Prostate gland (tissue), 2 donors: ENCODE measurements at regions not wholly inside any gene's neighbourhood (a gene's known extent, or its start where the extent isn't known, plus 50 kb on each side); places are given as distances from the start of the nearest gene placed in this dataset.

ENCODE experiments used
- DNase-seq: peaks from one replicate; pipeline ENCODE4 v3.0.0-alpha.2; 2019; ENCODE audit warnings: low spot score
- H3K27ac ChIP-seq, 2 donors: fragments of 200-600 bp; sonication (generic); 2 replicates each; pipeline ENCODE4 v1.5.1; 2017 to 2019
- H3K27me3 ChIP-seq: fragments of 200-600 bp; sonication (generic); replicated peaks from 2 replicates; pipeline ENCODE4 v1.5.1; 2019; ENCODE audit not compliant: insufficient read depth
- H3K36me3 ChIP-seq, 2 donors: fragments of 200-600 bp; sonication (generic); 1 replicate in 1 of 2; 2 replicates in 1 of 2; pipeline versions ENCODE4 v1.5.1 to v1.8.1; 2017 to 2019
- H3K4me1 ChIP-seq: fragments of 200-600 bp; sonication (generic); replicated peaks from 2 replicates; pipeline ENCODE4 v1.5.1; 2019
- H3K4me3 ChIP-seq, 2 donors: fragments of 200-600 bp; sonication (generic); 2 replicates each; pipeline ENCODE4 v1.5.1; 2017 to 2019
- H3K9me3 ChIP-seq: fragments of 200-600 bp; sonication (generic); 2 replicates; pipeline ENCODE4 v1.5.1; 2017
- POLR2A ChIP-seq: fragments of 450-650 bp; IDR thresholded peaks from one replicate; pipeline ENCODE4 v1.6.1; 2016; ENCODE audit warnings: antibody characterized with exemption, mild to moderate bottlenecking
- POLR2AphosphoS5 ChIP-seq: sonication (generic); formaldehyde crosslinking; IDR thresholded peaks from one replicate; pipeline ENCODE4 v1.6.1; 2017; ENCODE audit warnings: antibody characterized with exemption
- WGBS: methylation state at CpG from one replicate; pipeline ENCODE4 v1.1.5; 2018; 5-methylcytosine and 5-hydroxymethylcytosine counted together
- intact Hi-C: fragments of 100-400 bp; cut with DNase I; formaldehyde crosslinking; loops from one replicate; pipeline ENCODE4 v1.14.2; 2022
- TF ChIP-seq, protein P1 (sequence below), 4 experiments: fragments of 200-600 bp in 2 of 4; fragments of 450-650 bp in 2 of 4; sonication (generic) in 2 of 4; IDR thresholded peaks; 1 replicate in 3 of 4; 2 replicates in 1 of 4; pipeline ENCODE4 v1.5.1; 2016 to 2019; ENCODE audit warnings: antibody characterized with exemption in 4 of 4, mild to moderate bottlenecking in 2 of 4, moderate library complexity in 2 of 4

DNA sequence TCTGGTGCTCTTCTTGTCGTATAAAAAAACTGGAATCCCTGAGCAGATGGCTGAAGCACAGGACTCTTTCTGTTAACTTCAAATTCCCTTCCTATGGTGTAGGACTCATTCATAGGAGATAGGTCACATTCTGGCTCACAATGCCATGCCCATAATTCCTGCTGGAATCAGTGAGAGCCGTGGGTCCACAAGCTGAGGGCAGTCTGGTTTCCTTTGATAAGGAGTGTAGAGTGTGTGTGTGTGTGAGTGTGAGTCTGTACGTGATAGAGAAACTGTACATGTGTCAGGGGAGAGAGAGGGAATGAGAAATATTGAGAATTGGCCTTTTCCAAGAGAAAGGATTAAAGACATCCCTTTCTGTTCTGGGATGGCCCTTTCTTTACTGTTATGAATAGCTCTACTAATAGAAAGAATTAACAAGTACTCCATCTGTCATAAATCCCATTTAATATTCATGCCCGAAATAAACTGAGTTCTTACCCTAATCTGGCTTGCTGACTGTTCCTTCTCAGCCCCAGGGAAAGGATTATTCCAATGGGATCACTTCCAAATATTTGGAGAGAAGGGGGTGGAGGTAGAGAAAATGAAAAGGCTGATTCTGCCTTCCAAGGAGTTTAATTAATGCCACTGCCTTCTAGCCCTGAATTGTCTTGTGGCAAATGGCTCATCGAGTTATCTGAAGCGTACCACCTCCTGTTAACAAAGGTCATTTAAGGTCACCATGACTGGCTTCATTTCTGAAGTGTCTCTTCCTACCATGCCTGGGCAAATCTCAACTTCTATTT lies 79.0 kb downstream of the TMX1 start:
- H3K4me1 ChIP-seq: no peaks in the 10 kb centered on the region
- 32% methylated on average over 6 of the region's 6 CpGs for WGBS

DNA sequence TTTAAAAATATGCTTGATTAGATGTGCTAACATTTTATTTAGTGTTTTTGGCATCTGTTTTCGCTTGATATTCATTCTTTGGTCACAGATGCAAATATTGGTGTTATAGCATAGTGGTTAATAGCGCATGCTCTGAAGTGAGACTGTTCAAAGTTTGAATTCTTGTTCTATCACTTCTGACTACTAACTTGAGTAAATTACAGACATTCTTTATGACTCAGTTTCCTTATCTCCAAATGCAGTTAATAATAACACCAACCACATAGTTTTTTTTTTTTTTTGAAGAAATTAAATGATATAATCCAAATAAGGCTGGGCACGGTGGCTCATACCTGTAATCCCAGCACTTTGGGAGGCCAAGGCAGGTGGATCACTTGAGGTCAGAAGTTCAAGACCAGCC lies 81.0 kb downstream of the TMX1 start:
- WGBS: 92% methylated on average over 3 of the region's 3 CpGs
- intact Hi-C loops: no loop called here
- Histone ChIP-seq H3K27me3 (no peaks in the 10 kb centered on the region), H3K4me3 (no peak overlapping the region), H3K36me3 (no peaks in the 10 kb centered on the region), H3K4me1 (no peaks in the 10 kb centered on the region), H3K9me3 (no peaks in the 10 kb centered on the region), H3K27ac (no peak overlapping the region)
- no peak for TF ChIP-seq POLR2A
- TF ChIP-seq, protein P1, sequence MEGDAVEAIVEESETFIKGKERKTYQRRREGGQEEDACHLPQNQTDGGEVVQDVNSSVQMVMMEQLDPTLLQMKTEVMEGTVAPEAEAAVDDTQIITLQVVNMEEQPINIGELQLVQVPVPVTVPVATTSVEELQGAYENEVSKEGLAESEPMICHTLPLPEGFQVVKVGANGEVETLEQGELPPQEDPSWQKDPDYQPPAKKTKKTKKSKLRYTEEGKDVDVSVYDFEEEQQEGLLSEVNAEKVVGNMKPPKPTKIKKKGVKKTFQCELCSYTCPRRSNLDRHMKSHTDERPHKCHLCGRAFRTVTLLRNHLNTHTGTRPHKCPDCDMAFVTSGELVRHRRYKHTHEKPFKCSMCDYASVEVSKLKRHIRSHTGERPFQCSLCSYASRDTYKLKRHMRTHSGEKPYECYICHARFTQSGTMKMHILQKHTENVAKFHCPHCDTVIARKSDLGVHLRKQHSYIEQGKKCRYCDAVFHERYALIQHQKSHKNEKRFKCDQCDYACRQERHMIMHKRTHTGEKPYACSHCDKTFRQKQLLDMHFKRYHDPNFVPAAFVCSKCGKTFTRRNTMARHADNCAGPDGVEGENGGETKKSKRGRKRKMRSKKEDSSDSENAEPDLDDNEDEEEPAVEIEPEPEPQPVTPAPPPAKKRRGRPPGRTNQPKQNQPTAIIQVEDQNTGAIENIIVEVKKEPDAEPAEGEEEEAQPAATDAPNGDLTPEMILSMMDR (IDR thresholded peaks at IDR 0.05): no peak
- no peak for TF ChIP-seq POLR2AphosphoS5
- no peak for DNase-seq

More for the DNA sequence above, 79.0 kb downstream of the TMX1 start:
- H3K9me3 ChIP-seq: no peaks in the 10 kb centered on the region
- intact Hi-C loops: no loop called here
- no peak for DNase-seq
- no peak overlapping the region for H3K27ac ChIP-seq
- TF ChIP-seq POLR2A (no peak), POLR2AphosphoS5 (no peak)
- TF ChIP-seq, protein P1 (IDR thresholded peaks at IDR 0.05): no peak
- H3K27me3 ChIP-seq: no peaks in the 10 kb centered on the region
- H3K36me3 ChIP-seq: no peaks in the 10 kb centered on the region
- no peak overlapping the region for H3K4me3 ChIP-seq

DNA sequence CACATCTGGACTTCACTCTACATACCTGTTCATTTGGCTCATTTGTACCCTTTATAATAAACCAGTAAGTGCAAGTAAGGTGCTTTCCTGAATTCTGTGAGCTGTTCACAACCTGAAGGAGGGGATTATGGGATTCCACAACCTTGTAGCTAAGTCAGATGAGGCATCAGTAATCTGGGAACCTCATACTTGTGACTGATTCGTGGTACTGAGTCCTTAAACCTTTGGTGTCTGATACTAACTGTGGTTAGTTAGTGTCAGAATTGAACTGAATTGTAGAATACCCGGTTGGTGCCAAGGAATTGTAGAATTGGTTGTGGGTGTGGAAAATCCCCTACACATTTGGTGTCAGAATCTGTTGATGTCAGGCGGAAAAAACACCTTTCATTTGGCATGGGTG lies 83.4 kb downstream of the TMX1 start:
- no peak for DNase-seq
- 87% methylated on average over 3 of the region's 3 CpGs for WGBS
- Histone ChIP-seq H3K9me3 (no peaks in the 10 kb centered on the region), H3K27me3 (no peaks in the 10 kb centered on the region), H3K27ac (no peak overlapping the region), H3K4me1 (no peaks in the 10 kb centered on the region), H3K36me3 (no peaks in the 10 kb centered on the region), H3K4me3 (no peak overlapping the region)
- no peak for TF ChIP-seq POLR2AphosphoS5
- TF ChIP-seq, protein P1 (IDR thresholded peaks at IDR 0.05): no peak
- TF ChIP-seq POLR2A: no peak
- intact Hi-C loops: no loop called here

DNA sequence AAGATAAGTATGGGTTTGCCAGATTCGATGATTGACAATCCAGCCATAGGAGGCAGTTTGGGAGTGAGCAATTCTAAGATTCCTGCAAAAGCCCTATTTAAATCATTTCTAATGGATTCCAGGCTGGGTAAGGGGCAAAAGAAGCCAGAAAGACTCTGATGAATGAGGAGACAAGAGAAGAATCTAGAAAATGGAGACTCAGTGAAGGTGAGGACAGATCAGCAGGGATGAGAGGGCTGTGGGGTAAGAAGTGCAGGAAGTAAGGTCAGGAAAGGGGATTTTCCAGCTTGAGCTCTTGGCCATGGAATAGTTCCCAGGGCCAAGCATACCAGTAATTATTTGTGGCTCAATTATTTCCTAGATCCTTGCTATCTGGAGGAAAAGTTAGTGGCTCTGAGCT lies 87.3 kb downstream of the TMX1 start:
- H3K4me1 ChIP-seq: no peaks in the 10 kb centered on the region
- H3K36me3 ChIP-seq: no peaks in the 10 kb centered on the region
- DNase-seq: no peak
- H3K4me3 ChIP-seq: no peak overlapping the region
- H3K27me3 ChIP-seq: no peaks in the 10 kb centered on the region
- H3K27ac ChIP-seq: peak overlapping the region in 1 of 2 donors; percentile 2
- no peaks in the 10 kb centered on the region for H3K9me3 ChIP-seq
- intact Hi-C loops: no loop called here
- 90% methylated on average over 1 of the region's 1 CpG for WGBS
- no peak for TF ChIP-seq POLR2A
- no peak for TF ChIP-seq POLR2AphosphoS5
- TF ChIP-seq, protein P1 (IDR thresholded peaks at IDR 0.05): no peak
